ENCODE measurements at regions not wholly inside any gene's neighbourhood (a gene's known extent, or its start where the extent isn't known, plus 50 kb on each side); places are given as distances from the start of the nearest gene placed in this dataset.

- DNase-seq (ENCODE audit: low spot score) = no peak
Measured at GRCh38 chr9:93829271-93830011, 125.7 kb downstream of the BARX1 start.

GRCh38 chr9:93828331-93829097, 126.6 kb downstream of the BARX1 start:
- DNase-seq (ENCODE audit: low spot score) = no peak

DNA sequence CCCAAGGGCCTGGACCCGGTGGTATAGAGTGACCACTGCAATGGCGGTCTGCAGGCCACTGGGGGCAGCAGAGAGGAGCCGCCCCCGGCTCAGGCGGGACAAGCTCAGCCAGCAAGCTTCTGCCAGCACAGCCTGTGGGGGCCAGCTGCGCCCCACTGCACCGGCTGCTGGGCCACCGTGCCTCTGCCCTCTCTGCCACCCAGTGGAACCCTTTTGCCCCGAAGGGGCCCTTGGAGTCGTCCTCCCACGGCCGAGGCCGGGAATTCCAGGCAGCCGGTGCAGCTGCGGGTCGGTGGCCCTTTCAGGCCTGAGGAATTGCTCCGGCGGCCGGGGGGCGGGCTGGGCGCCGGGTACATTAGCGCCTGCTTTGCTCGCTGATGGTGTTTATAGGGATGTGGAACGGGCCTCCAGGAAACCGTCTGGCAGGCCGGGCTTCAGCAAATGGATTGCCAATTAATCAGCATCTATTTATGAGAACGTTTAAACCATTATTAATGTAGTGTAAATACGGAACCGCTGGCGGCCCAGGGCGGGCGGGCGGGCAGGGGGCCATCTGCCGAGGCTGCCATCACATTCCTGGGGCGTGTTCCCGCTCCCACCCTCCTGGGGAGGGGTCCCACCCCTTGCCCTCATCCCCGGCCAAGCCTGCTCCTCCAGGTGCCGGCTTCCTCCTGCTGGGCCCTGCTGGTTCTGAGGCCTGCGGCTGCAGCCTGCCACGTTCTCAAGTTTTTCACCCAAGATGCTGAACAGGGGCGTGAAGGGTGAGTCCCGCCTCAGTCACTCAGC, 127.4 kb downstream of the BARX1 start:
- DNase-seq (ENCODE audit: low spot score) = peak; percentile 93

GRCh38 chr9:93826905-93827544, 128.1 kb downstream of the BARX1 start:
- DNase-seq (ENCODE audit: low spot score) = peak; percentile 10

DNA sequence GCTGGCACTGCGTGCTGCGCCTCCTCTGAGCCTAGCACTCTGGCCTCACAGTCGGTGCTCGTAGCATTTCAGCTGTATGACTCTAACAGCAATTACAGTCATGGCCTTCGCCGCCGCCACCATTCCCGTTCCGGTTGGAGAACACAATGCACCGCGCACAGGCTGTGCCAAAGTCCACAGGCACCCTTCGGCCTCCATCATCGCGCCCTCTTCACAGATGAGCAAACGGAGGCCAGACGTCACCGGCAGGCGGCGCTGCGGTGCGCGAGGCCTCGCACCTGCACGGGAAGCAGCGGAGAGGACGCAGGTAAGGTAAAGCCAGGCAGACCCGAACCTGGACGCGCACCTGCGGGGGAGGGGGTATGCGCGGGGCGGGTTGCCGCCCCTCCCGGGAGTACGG, 128.9 kb downstream of the BARX1 start:
- DNase-seq (ENCODE audit: low spot score) = peak; percentile 4

DNA sequence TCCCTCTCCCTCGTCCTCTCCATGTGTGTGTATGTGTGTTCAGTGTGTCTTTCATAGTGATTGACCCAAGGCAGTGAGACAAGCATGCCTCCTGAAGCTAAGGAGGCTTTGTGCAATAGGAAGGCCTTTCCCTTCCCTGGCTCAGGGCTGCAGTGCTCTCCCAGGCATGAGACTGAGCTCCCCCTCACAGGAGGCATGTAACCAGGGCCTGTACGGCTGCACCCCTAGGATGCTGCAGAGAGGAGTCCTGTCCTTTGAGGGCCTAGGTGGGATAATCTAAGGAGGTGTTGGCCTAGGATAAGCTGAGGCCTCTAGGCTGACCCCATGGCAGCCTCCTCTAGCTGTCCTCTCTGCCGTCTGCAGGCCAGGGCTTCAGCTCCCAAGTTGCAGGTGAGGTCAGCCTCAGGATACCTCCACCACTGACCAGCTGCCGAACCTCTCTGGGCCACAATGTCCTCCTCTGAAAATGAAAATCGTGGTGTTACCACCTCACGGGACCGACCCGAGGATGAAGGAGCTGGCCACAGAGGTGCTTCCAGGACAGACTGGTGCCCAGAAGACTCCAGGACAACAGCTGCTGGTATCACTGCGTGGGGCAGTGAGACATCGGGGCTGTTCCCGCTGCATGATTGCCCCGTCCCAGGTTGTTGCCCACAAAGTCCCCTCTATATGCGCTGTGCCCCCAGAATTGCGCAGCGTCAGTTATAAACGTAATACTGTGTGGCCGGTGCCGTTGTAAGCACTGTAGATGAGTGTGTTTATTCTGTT, 129.6 kb downstream of the BARX1 start:
- peak; percentile 3 for DNase-seq (ENCODE audit: low spot score)

DNA sequence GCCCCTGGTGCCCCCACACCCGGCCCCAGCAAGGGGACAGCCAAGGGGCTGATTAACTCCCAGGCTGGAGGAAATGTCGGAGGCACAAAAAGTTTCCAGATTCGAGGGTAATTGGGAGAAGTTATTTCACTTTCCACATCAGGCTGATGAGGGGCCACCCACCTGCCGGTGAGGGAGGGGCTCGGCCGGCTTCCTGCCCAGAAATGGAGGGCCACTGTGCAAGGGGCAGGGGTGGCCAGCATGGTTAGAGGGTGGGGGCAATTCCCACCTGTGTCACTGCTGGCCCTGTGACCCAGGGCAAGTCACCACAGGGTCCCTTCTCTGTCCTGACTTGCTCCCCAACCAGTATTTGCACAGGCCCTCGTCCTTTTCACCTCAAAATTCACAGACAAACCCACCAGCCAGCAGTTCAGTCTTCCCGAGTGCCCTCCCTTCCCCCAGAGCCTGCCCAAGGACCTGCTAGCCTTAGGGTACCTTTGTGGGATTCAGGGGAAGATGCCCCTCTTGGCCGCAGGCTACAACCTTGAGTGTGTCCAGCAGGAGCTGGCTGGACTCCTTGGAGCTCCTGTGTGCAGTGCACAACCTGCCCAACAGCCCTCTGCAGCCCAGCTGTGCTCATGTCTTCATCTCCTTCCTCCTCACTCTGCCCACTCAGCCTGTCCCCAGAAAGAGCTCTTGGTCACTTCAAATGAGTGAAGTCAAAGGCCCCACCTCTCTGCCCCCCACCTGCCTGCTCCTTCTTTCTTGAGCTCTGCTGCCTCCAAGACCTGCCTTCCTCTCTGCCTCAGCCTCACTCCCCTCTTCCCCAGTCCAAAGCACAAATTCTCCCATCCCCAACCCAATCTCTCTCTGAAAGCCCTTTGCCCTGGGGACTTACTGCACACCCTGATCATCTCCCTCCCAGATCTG, 130.5 kb downstream of the BARX1 start:
- DNase-seq (ENCODE audit: low spot score) = peak; percentile 5

DNA sequence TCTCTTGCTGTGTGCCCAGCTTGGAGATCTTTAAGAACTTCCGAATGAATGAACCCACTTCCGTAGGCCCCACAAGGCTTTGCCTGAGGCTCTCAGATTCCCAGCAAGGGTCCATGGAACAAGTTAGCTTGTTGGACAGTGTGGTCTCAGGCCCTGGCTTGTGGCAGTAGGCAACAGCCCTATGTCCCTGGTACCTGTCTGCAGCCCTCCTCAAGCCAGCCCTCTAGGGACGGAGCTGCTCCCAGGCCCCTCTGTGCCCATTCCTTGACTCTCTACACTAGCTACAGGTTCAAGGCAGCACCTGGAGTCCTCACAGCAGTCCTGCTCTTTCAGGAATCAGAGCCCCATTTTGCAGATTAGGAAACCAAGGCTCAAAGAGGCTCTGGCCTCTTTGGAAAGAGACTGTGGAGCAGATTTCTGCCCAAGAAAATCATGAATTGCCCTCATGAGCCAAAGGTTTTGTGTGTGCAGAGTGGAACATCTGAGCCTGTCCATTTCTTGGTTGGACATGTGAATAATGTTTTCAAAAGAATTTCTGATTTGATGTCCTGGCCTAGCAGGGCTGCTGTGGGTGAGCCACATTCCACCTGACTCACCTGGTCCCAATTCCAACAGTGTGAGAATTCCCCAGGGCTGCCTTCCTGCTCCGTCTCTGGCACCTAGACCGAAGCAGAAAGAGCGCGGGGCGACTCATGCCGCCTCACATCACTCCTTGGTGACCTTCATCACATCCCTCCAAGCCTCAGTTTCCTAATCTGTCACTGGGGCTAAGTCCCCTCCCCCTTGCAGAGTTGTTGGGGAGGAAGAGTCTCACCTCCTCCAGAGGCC, 131.7 kb downstream of the BARX1 start:
- no peak for DNase-seq (ENCODE audit: low spot score)

DNA sequence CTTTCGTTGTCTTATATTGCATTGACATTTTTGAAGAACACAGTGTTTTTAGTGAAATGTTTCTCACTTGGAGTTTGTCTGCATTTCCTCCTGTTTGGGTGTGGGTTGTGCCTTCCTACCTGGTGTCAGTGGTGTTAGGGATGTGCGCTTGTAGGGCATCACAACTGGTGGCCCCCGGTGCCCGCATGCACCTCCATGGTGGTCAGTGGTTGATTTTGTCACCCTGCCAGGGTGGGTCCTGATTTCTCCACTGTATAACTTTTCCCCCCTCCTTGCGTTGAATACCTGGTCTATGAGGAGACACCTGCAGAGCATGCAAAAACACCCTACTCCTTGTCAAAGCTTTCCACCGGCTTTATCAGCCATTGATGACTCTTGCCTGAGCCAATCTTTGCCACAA, 132.9 kb downstream of the BARX1 start:
- DNase-seq (ENCODE audit: low spot score) = no peak

- DNase-seq (ENCODE audit: low spot score) = no peak
Measured at GRCh38 chr9:93821307-93821703, 133.8 kb downstream of the BARX1 start.

DNA sequence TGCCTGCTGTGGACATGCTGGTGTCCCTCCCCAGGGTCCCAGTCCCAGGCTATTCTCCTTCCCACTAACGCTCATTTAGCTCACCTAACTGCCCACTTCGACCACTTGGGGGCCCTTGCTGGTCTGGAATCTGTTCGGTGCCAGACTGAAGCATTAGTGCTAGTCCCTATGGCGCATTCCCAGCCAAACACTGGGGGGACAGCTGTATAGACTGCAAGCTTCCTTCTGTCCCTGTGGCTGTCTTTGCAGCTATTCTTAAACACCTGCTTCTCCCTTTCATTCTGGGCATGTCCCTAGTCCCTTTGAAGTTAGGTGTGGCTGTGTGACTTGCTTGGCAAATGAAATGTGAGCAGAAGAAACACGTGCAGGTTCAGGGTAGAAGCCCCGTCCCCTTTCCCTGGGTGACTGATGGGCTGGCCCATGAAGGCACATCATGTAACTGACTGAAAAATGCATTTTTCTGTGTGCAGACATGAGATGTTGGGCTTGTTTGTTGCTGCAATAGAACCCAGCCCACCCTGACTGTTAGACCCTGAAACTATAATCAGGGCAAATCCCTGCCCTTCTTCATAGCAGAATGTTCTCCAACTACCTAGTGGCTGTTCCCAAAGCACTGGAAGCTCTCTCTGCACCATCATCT, 134.4 kb downstream of the BARX1 start:
- DNase-seq (ENCODE audit: low spot score) = peak; percentile 4

- peak; percentile 3 for DNase-seq (ENCODE audit: low spot score)
Measured at GRCh38 chr9:93819905-93820304, 135.2 kb downstream of the BARX1 start.

GRCh38 chr9:93818827-93819472, 136.2 kb downstream of the BARX1 start:
- no peak for DNase-seq (ENCODE audit: low spot score)

DNA sequence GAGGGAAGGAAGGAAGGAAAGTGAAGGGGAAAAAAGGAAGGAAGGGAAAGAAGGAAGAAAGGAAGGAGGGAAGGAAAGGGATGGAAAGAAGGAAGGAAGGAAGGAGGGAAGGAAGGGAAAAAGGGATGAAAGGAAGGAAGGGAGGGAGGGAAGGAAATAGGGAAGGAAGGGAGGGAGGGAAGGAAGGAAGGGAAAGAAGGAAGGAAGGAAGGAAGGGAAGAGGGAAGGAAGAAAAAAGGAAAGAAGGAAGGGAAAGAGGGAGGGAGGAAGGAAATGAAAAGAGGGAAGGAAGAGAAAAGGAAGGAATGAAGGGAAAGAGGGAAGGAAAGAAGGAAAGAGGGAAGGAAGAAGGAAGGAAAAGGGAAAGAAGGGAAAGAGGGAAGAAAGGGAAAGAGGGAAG, 136.9 kb downstream of the BARX1 start:
- no peak for DNase-seq (ENCODE audit: low spot score)

DNA sequence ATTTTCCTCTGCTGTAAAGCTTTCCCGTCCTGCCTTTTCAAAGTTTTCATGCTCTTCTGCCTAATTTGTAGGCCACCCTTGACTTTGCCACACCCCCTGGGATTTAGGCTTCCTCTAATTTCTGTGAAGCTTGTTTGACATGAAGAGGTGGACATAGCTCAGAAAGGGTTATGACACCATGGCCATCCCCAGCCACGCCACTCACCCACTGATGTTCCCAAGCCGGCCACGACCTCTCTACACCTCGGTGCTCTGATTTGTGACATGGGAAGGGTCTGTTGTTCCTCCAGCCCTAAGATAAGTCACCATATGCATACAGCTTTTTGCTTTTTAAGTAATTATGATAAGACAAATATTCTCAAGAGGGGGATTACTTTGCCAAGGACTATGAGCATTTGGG, 139.5 kb downstream of the BARX1 start:
- DNase-seq (ENCODE audit: low spot score) = no peak

DNA sequence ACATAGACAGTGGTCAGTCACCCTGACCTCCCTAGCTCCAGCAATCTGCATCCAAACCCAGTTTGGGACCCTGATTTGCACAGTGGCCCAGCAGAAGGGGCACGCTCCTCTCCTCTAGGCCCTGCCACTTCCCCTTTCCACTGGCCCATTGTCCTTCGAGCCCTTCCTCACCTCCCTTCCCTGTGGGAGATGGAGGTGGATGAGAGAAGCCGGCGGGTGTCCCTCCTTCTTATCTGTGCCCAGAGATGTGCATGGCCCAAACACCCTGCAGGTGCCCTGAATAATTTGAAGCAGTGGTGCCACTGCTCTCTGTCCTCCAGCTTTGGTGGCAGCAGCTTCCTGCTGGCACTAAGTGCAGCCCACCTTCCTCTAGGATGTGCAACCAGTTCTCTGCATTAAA, 140.0 kb downstream of the BARX1 start:
- peak; percentile 3 for DNase-seq (ENCODE audit: low spot score)

- DNase-seq (ENCODE audit: low spot score) = peak; percentile 2
Measured at GRCh38 chr9:93814077-93814956, 140.8 kb downstream of the BARX1 start.

Data from GM03348 (cell line).